MM.1S (cell line): ENCODE measurements at regions not wholly inside any gene's neighbourhood (a gene's known extent, or its start where the extent isn't known, plus 50 kb on each side); places are given as distances from the start of the nearest gene placed in this dataset.

ENCODE experiments used
- CTCF ChIP-seq: fragments of 300-600 bp; sonication (generic); IDR thresholded peaks from 2 replicates; pipeline ENCODE4 v1.5.1; 2016; ENCODE audit warnings: antibody characterized with exemption, low read length, mixed read lengths
- EZH2 ChIP-seq: fragments of 300-600 bp; sonication (generic); optimal IDR thresholded peaks from 2 replicates; pipeline ENCODE3; 2017; ENCODE audit warnings: low read depth, mild to moderate bottlenecking, antibody characterized with exemption, low read length, mixed read lengths

GRCh38 chr10:7027913-7028808 lies 382.7 kb downstream of the SFMBT2 start:
- TF ChIP-seq CTCF (no peak), EZH2 (no peak)
